GM21515 (cell line): ENCODE measurements at regions not wholly inside any gene's neighbourhood (a gene's known extent, or its start where the extent isn't known, plus 50 kb on each side); places are given as distances from the start of the nearest gene placed in this dataset.
"Not testable (repeated sequence)": the region's sequence is repeated elsewhere in the genome, so short reads cannot be mapped to it uniquely, and the experiment has no call there.

Experiments used
- ATAC-seq: cut with Tn5 transposase; IDR thresholded peaks from one replicate; pipeline ENCODE4 v1.9.1; 2021; ENCODE audit not compliant: unreplicated experiment

GRCh38 chr11:98409069-98409468 lies 611.7 kb upstream of the CNTN5 start:
- ATAC-seq, result no peak

GRCh38 chr11:98411777-98412176 lies 609.0 kb upstream of the CNTN5 start:
- ATAC-seq, result no peak

GRCh38 chr11:98417256-98417755 lies 603.4 kb upstream of the CNTN5 start:
- no peak for ATAC-seq

GRCh38 chr11:98423933-98424332 lies 596.8 kb upstream of the CNTN5 start:
- no peak for ATAC-seq

GRCh38 chr11:98424773-98425172 lies 596.0 kb upstream of the CNTN5 start:
- ATAC-seq, result not testable (repeated sequence)

GRCh38 chr11:98431463-98432359 lies 589.0 kb upstream of the CNTN5 start:
- ATAC-seq, result no peak

- ATAC-seq, result no peak
Observed at GRCh38 chr11:98434296-98434695, 586.5 kb upstream of the CNTN5 start.

GRCh38 chr11:98453378-98453777 lies 567.4 kb upstream of the CNTN5 start:
- no peak for ATAC-seq

GRCh38 chr11:98455500-98456307 lies 565.0 kb upstream of the CNTN5 start:
- ATAC-seq, result no peak

- no peak for ATAC-seq
Observed at GRCh38 chr11:98456308-98456680, 564.5 kb upstream of the CNTN5 start.

GRCh38 chr11:98495016-98495415 lies 525.7 kb upstream of the CNTN5 start:
- no peak for ATAC-seq

- ATAC-seq, result no peak
Observed at GRCh38 chr11:98495601-98496000, 525.1 kb upstream of the CNTN5 start.

- no peak for ATAC-seq
Observed at GRCh38 chr11:98507208-98507607, 513.5 kb upstream of the CNTN5 start.

- ATAC-seq, result no peak
Observed at GRCh38 chr11:98512938-98513337, 507.8 kb upstream of the CNTN5 start.

- no peak for ATAC-seq
Observed at GRCh38 chr11:98531576-98531975, 489.2 kb upstream of the CNTN5 start.

- no peak for ATAC-seq
Observed at GRCh38 chr11:98536023-98536422, 484.7 kb upstream of the CNTN5 start.

- ATAC-seq, result not testable (repeated sequence)
Observed at GRCh38 chr11:98538358-98538757, 482.4 kb upstream of the CNTN5 start.

GRCh38 chr11:98545544-98546175 lies 475.1 kb upstream of the CNTN5 start:
- ATAC-seq, result no peak

- ATAC-seq, result no peak
Observed at GRCh38 chr11:98549571-98549970, 471.2 kb upstream of the CNTN5 start.

GRCh38 chr11:98559961-98560360 lies 460.8 kb upstream of the CNTN5 start:
- no peak for ATAC-seq

GRCh38 chr11:98561252-98561651 lies 459.5 kb upstream of the CNTN5 start:
- ATAC-seq, result no peak
